HG03025 (cell line): ENCODE measurements at regions not wholly inside any gene's neighbourhood (a gene's known extent, or its start where the extent isn't known, plus 50 kb on each side); places are given as distances from the start of the nearest gene placed in this dataset.

ENCODE experiments used
- ATAC-seq: cut with Tn5 transposase; IDR thresholded peaks from one replicate; pipeline ENCODE4 v1.9.1; 2021; ENCODE audit warnings: mild to moderate bottlenecking, moderate library complexity; ENCODE audit not compliant: unreplicated experiment, low FRiP score

GRCh38 chr7:46653848-46654247, 732.8 kb upstream of the IGFBP3 start:
- no peak for ATAC-seq

GRCh38 chr7:46652317-46652716, 731.2 kb upstream of the IGFBP3 start:
- no peak for ATAC-seq

GRCh38 chr7:46651561-46652088, 730.6 kb upstream of the IGFBP3 start:
- no peak for ATAC-seq

- ATAC-seq, result no peak
Observed at GRCh38 chr7:46651070-46651469, 730.0 kb upstream of the IGFBP3 start.

- ATAC-seq, result no peak
Observed at GRCh38 chr7:46649876-46650275, 728.8 kb upstream of the IGFBP3 start.

GRCh38 chr7:46637793-46638735, 717.0 kb upstream of the IGFBP3 start:
- ATAC-seq, result no peak

GRCh38 chr7:46636022-46636421, 715.0 kb upstream of the IGFBP3 start:
- ATAC-seq, result no peak

- no peak for ATAC-seq
Observed at GRCh38 chr7:46633630-46634240, 712.7 kb upstream of the IGFBP3 start.

- no peak for ATAC-seq
Observed at GRCh38 chr7:46633200-46633599, 712.1 kb upstream of the IGFBP3 start.

GRCh38 chr7:46630031-46630430, 709.0 kb upstream of the IGFBP3 start:
- no peak for ATAC-seq

- ATAC-seq, result no peak
Observed at GRCh38 chr7:46628389-46628788, 707.3 kb upstream of the IGFBP3 start.

GRCh38 chr7:46626691-46627310, 705.7 kb upstream of the IGFBP3 start:
- no peak for ATAC-seq

GRCh38 chr7:46626261-46626660, 705.2 kb upstream of the IGFBP3 start:
- no peak for ATAC-seq

GRCh38 chr7:46625032-46625431, 704.0 kb upstream of the IGFBP3 start:
- ATAC-seq, result no peak

- ATAC-seq, result no peak
Observed at GRCh38 chr7:46622251-46622650, 701.2 kb upstream of the IGFBP3 start.

GRCh38 chr7:46619723-46620310, 698.7 kb upstream of the IGFBP3 start:
- ATAC-seq, result no peak

GRCh38 chr7:46616636-46617035, 695.6 kb upstream of the IGFBP3 start:
- no peak for ATAC-seq

GRCh38 chr7:46613551-46613950, 692.5 kb upstream of the IGFBP3 start:
- no peak for ATAC-seq

- no peak for ATAC-seq
Observed at GRCh38 chr7:46613116-46613515, 692.0 kb upstream of the IGFBP3 start.

GRCh38 chr7:46611508-46611907, 690.4 kb upstream of the IGFBP3 start:
- no peak for ATAC-seq

GRCh38 chr7:46610746-46611145, 689.7 kb upstream of the IGFBP3 start:
- no peak for ATAC-seq
